ENCODE measurements at regions not wholly inside any gene's neighbourhood (a gene's known extent, or its start where the extent isn't known, plus 50 kb on each side); places are given as distances from the start of the nearest gene placed in this dataset.

DNA sequence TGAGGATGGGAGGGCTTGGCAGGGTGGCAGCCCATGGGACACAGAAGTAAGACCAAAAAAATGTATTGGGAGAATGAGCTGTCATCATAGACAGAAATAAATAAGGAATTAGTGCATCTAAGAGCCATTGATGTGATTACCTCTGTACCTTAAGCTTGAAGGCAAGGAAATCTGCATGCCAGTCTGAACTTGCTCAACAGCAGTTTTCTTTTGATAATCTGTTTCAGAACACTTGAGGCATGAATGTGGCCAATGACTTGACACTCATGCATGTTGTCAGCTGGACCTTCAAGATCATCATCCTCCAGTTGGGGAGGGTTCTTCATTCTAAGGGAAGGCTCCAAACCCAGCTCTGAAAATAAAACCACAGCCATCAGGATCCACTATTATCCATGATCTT is 148.5 kb downstream of the DCLK3 start:
- Mint-ChIP-seq H3K27ac (no peak overlapping the region; a peak in 1 of 7 replicates), H3K9me3 (no peaks in the 10 kb centered on the region), H3K27me3 (ENCODE audit: low read depth) (no peaks in the 10 kb centered on the region), H3K4me1 (peaks cover 8% of the 10 kb centered on the region in 2 experiments), H3K4me3 (no peak overlapping the region), H3K36me3 (ENCODE audit: insufficient read depth in 1 of 3, low read depth in 3 of 3) (no peaks in the 10 kb centered on the region)
- Histone ChIP-seq H4K91ac (ENCODE audit: insufficient read length, low read depth, low read length) (no peak overlapping the region), H3K4me1 (ENCODE audit: insufficient read depth, low read length) (no peaks in the 10 kb centered on the region), H2BK20ac (ENCODE audit: low read depth, low read length, poor library complexity, severe bottlenecking) (no peak overlapping the region), H3K18ac (ENCODE audit: insufficient read length, low read depth, low read length) (no peak overlapping the region), H3K23ac (ENCODE audit: insufficient read length, low read depth, low read length) (no peak overlapping the region), H2AK5ac (ENCODE audit: insufficient read length, low read length) (no peak overlapping the region), H2AFZ (ENCODE audit: low read length) (no peak overlapping the region), H2BK5ac (ENCODE audit: insufficient read length, low read length) (no peak overlapping the region), H3K14ac (ENCODE audit: insufficient read depth, low read length) (no peak overlapping the region), H3K4me2 (ENCODE audit: insufficient read depth, insufficient read length, low read length) (no peak overlapping the region), H3K27ac (ENCODE audit: insufficient read length, low read depth, low read length) (no peak overlapping the region), H3T11ph (ENCODE audit: low read length) (no peak overlapping the region), H3K9ac (ENCODE audit: extremely low read depth, insufficient read length, low read length) (no peak overlapping the region), H3K4ac (ENCODE audit: low read depth, low read length) (no peak overlapping the region), H3K56ac (ENCODE audit: insufficient read length, low read depth, low read length) (no peak overlapping the region), H2BK120ac (ENCODE audit: low read depth, low read length, poor library complexity, severe bottlenecking) (no peak overlapping the region), H4K5ac (ENCODE audit: insufficient read length, low read depth, low read length) (no peak overlapping the region), H3K79me1 (ENCODE audit: insufficient read depth, low read depth, low read length, poor library complexity, severe bottlenecking) (no peaks in the 10 kb centered on the region), H3K23me2 (ENCODE audit: insufficient read length, low read depth, low read length, poor library complexity, severe bottlenecking) (no peaks in the 10 kb centered on the region), H4K8ac (replicated peaks; ENCODE audit: insufficient read length, low read depth, low read length) (no peak overlapping the region), H2BK12ac (ENCODE audit: insufficient read length, low read depth, low read length) (no peak overlapping the region), H3K79me2 (ENCODE audit: insufficient read depth, low read length) (no peaks in the 10 kb centered on the region), H3K9me3 (ENCODE audit: control insufficient read depth, low read depth, low read length) (no peaks in the 10 kb centered on the region), H3K27me3 (ENCODE audit: insufficient read depth, low read length) (no peaks in the 10 kb centered on the region), H4K20me1 (ENCODE audit: control insufficient read depth, insufficient read depth, insufficient read length) (no peaks in the 10 kb centered on the region), H2BK15ac (ENCODE audit: low read depth, low read length) (no peak overlapping the region)
- TF ChIP-seq, protein P1, sequence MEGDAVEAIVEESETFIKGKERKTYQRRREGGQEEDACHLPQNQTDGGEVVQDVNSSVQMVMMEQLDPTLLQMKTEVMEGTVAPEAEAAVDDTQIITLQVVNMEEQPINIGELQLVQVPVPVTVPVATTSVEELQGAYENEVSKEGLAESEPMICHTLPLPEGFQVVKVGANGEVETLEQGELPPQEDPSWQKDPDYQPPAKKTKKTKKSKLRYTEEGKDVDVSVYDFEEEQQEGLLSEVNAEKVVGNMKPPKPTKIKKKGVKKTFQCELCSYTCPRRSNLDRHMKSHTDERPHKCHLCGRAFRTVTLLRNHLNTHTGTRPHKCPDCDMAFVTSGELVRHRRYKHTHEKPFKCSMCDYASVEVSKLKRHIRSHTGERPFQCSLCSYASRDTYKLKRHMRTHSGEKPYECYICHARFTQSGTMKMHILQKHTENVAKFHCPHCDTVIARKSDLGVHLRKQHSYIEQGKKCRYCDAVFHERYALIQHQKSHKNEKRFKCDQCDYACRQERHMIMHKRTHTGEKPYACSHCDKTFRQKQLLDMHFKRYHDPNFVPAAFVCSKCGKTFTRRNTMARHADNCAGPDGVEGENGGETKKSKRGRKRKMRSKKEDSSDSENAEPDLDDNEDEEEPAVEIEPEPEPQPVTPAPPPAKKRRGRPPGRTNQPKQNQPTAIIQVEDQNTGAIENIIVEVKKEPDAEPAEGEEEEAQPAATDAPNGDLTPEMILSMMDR (conservative IDR thresholded peaks at IDR 0.05), result no peak
- no peak for DNase-seq

Data from H9 (cell line).